22Rv1 (cell line): ENCODE measurements at regions not wholly inside any gene's neighbourhood (a gene's known extent, or its start where the extent isn't known, plus 50 kb on each side); places are given as distances from the start of the nearest gene placed in this dataset.
"Not testable (repeated sequence)": the region's sequence is repeated elsewhere in the genome, so short reads cannot be mapped to it uniquely, and the experiment has no call there.

ENCODE experiments used
- H3K27ac ChIP-seq: fragments of 450-650 bp; 2 replicates; pipeline ENCODE4 v1.5.1; 2017
- CTCF ChIP-seq: fragments of 450-650 bp; IDR thresholded peaks from 2 replicates; pipeline ENCODE4 v1.5.1; 2017; ENCODE audit warnings: mild to moderate bottlenecking
- ZFX ChIP-seq: fragments of 450-650 bp; IDR thresholded peaks from 2 replicates; pipeline ENCODE4 v1.6.1; 2017; ENCODE audit warnings: antibody characterized with exemption, borderline replicate concordance

GRCh38 chr4:55696424-55696823 is 60.3 kb upstream of the NMU start:
- H3K27ac ChIP-seq = not testable (repeated sequence)

- TF ChIP-seq ZFX (no peak), CTCF (no peak)
- H3K27ac ChIP-seq = no peak overlapping the region
These were observed 70.4 kb upstream of the NMU start for GRCh38 chr4:55706541-55706940.

- no peak for TF ChIP-seq ZFX
- no peak for TF ChIP-seq CTCF
- no peak overlapping the region for H3K27ac ChIP-seq
These were observed 71.4 kb upstream of the NMU start for GRCh38 chr4:55707507-55707906.

- H3K27ac ChIP-seq = not testable (repeated sequence)
These were observed 71.9 kb upstream of the NMU start for GRCh38 chr4:55707991-55708390.

GRCh38 chr4:55712835-55713234 is 76.7 kb upstream of the NMU start:
- H3K27ac ChIP-seq = not testable (repeated sequence)

GRCh38 chr4:55721651-55722050 is 85.6 kb upstream of the NMU start:
- TF ChIP-seq ZFX (no peak), CTCF (no peak)
- no peak overlapping the region for H3K27ac ChIP-seq

GRCh38 chr4:55722132-55722531 is 86.0 kb upstream of the NMU start:
- H3K27ac ChIP-seq = no peak overlapping the region
- TF ChIP-seq ZFX = no peak
- TF ChIP-seq CTCF = no peak

GRCh38 chr4:55723403-55723802 is 87.3 kb upstream of the NMU start:
- TF ChIP-seq CTCF (no peak), ZFX (no peak)
- no peak overlapping the region for H3K27ac ChIP-seq

- no peak overlapping the region for H3K27ac ChIP-seq
- no peak for TF ChIP-seq CTCF
- no peak for TF ChIP-seq ZFX
These were observed 89.0 kb upstream of the NMU start for GRCh38 chr4:55725057-55725456.
